ENCODE measurements at regions not wholly inside any gene's neighbourhood (a gene's known extent, or its start where the extent isn't known, plus 50 kb on each side); places are given as distances from the start of the nearest gene placed in this dataset.
A peak's percentile ranks its signal among the peaks of the same experiment; 100 is the strongest.
"Not testable (repeated sequence)": the region's sequence is repeated elsewhere in the genome, so short reads cannot be mapped to it uniquely, and the experiment has no call there.

GRCh38 chr20:17872959-17873358 lies 95.6 kb downstream of the SNX5 start:
- no peak for DNase-seq

DNA sequence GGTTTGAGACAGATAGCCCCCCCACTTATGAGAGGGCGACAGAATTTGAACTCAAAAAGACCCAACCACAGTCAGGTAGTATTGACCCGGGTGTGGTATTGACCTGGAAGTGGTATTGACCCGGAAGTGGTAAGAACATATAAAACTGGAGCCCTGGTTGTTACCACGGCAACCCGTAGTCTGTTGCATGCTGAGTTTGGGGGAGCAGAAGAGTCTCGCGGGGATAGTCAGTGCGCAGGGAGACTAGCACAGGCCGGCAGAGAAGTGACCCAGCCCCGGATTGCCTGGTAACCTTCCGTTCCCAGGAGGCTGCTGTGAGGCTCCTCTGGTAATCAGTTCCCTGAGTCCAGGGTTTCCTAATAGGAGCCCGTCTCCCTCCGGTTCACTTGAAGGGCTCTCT lies 96.2 kb downstream of the SNX5 start:
- no peak for DNase-seq

GRCh38 chr20:17871886-17872285 lies 96.7 kb downstream of the SNX5 start:
- DNase-seq: no peak

DNA sequence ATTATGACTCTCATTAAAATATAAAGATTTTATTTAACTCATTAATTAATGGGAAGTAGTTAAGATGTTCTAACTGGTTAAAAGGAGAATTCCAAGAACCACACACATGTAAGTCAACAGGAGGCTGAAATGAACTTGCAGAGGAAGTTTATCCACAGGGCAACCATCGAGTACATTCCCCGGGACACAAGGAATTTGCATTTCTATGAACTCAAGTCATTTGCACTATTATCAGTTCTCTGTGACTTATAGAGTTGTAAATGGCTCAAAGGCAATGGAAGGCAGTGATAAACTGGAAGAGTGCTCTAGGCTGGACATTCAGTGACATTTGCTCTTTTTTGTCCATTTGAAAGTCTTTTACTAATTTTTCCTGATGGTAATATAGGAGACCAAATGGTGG lies 97.4 kb downstream of the SNX5 start:
- DNase-seq: no peak

DNA sequence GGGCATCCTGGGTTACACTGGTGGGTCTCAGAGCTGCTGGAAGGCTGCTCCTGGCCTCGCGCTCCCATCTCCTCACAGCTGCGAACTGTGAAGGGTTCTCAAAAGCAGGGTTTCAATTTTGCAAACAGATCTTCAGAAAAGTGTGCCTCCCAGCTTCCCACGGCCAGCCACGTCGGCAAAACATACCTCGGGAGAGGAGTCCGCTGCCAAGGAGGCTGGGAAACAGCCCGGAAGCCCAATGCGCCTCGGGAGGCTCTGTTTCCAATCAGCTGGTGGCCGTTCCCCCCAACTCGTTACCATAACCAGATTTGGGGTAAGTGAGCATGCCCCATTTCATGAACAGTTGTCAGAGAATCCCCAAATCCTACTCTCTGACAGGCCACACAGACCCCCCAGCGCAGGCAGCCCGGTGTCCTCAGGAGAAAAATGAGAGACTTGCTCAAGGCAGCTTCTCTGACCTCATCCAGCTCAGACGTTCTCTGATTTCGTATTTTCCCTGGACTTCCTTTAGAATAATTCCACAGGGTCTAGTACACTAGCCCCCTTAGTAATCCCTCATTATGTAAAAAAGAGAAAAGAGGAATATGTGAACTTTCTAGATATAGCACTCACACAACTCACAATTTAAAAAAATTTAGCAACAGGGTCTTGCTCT lies 98.4 kb downstream of the SNX5 start:
- no peak for DNase-seq

DNA sequence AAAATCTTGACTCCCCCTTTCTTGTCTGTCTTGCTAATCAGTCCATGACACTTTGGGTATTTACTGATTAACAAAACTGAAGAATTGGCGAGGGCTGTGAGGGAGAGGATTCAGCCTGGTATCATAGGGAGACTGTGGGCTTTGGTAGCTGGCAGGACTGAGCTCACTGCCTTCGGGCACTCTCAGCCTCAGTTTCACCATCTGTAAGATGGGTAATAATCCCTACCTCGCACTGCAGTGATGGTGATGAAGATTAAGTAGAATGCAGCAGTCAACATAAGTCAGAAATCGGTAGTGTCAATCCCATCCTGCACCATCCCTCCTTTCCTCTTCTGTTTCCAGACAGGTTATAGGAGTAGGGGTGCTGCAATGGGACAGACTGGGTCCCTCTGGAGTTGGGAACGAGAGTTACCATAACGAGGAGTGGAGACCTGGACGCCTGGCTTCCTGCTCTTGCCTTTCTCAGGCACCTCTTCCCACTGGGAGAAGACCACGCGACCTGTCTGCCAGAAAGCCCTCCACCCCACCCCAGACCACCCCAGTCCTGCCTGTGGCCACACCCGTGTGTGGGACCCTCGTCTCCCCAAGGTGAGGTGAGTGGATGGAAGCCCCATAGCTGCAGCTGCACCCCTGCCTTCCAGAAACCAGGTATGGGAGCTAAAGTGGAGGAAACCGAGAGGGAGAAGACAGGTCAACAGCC lies 99.1 kb downstream of the SNX5 start:
- no peak for DNase-seq

GRCh38 chr20:17868700-17869231 lies 99.8 kb downstream of the SNX5 start:
- DNase-seq: no peak

DNA sequence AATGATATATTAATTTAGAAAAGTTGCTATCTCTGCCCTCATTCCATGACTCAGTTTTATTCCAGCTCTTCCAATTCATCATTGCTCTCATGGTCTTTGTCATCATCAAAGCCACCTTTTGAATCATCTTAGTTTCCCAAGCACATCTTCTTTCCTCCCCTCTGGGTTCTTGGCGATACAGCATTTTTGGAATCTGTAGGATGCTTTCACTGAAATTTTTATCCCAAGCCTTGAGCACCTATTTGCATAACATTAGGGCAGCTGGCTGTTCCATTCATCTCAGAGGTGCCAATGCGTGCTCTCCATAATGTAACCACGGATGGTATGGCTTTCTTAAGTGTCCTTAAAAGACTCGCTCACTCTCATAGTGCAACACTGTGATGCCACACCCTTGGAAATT lies 100.4 kb downstream of the SNX5 start:
- no peak for DNase-seq

DNA sequence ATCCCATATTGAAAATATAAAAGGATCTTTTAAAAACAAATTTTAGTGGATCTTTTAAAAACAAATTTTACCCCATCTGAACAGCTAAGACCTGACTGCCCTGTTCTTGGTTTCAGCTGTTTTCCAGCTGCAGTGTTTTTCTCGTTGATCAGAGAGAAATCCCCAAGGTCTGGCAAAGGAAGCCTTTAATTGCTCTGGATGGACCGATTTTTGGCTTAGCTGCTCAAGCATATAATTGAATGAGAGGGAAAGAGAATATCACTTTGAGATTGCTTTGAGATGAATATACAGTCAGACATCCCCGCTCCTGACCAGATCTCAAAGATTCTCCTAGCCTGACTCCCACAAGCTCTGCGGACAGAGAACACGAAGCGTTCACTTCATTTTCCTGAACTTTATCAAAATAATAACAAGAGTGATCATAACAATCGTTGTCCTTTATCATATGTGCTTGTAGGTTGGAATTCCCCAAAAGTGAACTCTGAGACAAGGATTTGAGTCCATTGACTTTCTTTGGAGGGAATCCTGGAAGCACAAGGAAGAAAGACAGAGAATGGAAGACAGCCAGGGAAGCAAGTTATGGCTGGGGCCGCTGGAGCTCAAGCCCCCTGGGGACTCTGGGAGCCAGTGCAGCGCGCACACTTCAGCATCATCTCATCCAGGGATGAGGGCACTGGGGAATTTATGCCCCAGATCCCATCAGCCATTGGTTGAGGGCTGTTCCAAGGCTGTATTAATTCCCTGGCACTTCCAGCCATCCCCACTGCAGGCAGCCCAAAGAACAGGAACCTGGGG lies 101.3 kb downstream of the SNX5 start:
- no peak for DNase-seq

DNA sequence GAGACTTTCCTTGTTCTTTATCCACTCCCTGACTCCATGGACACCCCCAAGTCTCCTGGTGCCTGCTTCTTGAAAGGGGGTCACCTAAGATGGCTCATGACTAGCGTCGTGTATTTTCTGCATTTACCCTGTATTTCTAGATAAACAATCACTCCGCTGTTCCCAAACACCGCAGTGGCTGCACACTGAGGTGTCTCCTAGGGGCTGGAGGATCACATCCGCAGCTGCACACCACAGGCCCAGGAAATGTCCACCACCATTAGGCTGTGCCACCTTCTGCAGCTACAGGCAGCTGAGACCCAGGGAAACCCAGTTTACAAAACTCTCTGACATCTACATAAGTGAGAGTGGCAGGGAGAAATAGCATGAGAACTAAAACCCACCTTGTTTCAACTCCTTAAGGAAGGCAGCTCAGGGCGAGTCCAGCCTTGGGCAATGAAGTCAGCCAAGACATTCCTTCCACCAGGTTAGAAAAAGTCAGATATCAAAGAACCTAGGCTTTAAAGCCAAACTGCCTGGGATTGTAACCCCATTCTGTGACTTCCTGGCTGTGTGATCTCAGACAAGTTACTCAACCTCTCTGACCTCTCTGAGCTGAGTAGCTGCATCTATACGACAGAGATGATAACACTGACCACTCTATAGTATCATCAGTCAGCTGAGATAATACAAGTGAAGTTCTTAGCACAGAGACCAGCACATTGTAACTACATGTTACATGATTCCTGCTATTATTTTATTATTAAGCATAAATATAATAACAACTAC lies 102.2 kb downstream of the SNX5 start:
- no peak for DNase-seq

- no peak for DNase-seq
Observed at GRCh38 chr20:17863577-17864292, 104.9 kb downstream of the SNX5 start.

DNA sequence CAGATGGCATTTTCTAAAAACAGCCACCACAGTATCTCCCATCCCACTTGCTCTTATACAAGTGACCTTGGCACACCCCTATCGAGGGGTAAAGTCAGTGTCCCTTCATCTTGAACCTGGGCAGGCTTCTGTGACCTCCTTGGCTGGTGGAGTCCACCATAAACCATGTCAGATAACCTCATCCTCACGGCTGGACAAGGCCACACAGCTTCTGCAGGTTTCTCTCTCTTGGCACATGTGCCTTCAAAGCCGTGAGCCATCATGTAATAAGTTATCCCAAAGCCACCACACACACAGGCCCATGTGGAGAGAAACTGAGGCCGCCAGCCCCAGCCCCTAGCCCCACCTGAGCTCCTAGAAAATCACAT lies 105.4 kb downstream of the SNX5 start:
- no peak for DNase-seq

GRCh38 chr20:17862171-17862570 lies 106.4 kb downstream of the SNX5 start:
- no peak for DNase-seq

GRCh38 chr20:17861620-17862019 lies 107.0 kb downstream of the SNX5 start:
- not testable (repeated sequence) for DNase-seq

DNA sequence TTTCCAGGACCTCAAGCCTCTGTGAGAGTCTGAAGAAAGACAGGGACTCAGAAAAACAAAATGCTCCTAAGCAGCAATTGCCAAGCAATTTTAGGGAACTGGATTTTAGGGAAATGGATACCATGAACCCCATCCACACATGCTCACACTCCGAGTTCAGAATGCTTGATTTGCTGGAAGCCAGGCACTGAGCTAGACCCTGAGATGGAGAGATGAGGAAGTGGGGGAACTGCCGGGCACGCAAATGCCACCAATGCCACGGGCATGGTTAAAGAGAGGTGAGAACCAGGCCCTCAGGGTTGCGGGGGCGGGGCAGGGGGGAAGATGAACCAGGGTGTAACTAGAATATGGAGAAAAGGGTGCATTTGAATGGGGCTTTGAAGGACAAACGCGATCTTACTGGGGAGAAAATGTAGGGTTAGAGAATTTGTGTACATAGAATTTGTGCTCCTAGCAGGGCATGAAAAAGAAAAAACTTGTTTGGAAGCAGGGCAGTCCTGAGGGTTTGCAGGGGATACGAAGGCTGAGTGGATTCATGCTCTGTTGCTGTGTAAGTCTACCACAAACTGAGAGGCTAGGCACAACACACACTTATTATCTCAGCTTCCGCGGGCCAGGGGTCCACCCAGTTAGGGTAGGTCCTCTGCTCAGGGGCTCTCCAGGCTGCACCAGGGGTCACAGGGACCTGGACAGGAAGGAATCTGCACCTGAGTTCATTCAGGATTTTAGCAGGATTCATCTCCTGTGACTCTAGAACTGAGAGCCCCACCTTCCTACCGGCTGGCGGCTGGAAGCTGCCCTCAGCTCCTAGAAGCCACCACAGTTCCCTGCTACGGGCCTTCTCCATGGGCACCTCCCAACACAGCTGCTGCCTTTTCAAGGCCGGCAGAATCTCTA lies 108.0 kb downstream of the SNX5 start:
- peak; percentile 55 for DNase-seq

- no peak for DNase-seq
Observed at GRCh38 chr20:17859616-17860232, 108.9 kb downstream of the SNX5 start.

DNA sequence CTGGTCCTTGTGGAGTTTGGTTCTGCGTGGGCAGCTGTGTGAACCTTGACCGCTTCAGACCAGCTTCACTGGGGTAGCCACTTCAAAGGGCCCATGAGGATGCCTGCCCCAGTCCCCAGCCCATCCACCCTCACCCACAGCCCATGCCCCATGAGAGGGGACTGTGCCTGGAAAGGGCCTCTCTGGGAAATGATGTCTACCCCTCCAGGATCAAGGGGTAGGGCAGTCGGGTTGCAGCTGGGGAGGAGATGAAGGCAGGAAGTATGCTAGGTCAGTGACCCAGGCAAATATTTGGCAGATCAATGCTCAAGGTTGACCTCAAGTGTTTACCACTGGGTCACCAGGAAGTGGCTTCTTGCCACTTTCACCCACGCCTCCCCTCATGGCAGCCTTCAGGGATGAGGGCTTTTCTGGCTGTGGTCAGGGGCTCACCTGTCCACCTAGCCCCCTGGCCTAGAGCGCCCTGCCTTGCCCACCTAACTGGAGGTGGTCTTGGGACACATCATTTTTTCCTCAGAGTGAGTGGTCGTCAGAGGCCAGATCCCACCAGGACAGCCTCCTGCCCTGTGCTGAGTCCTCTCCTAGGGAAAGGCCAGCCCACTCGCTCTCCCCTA lies 109.5 kb downstream of the SNX5 start:
- no peak for DNase-seq

- DNase-seq: no peak
Observed at GRCh38 chr20:17858450-17859001, 110.1 kb downstream of the SNX5 start.

- DNase-seq: no peak
Observed at GRCh38 chr20:17857639-17858449, 110.8 kb downstream of the SNX5 start.
